ENCODE measurements at regions not wholly inside any gene's neighbourhood (a gene's known extent, or its start where the extent isn't known, plus 50 kb on each side); places are given as distances from the start of the nearest gene placed in this dataset.

DNA sequence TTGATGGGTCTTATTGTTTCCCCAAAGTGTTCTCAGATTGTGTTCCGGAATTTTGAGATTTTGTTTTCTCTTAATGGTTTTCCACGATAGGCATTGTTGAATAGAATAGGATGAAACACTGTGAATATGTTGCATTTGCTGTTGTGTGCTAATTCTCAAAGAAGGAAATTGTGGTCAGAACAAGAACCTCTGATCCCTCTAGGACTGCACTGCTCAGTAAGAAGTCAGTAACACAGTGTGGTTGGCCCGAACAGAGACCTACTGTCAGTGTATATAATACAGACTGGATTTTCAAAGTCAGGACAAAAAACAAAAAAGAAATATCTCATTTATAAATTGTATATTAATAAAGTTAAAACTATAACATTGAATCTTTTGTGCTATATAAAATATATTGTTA is 494.8 kb downstream of the MAT2B start:
- H3K9me3 Mint-ChIP-seq, result peaks cover 3% of the 10 kb centered on the region
- H3K27me3 Mint-ChIP-seq, result no peaks in the 10 kb centered on the region
- H3K36me3 Mint-ChIP-seq (ENCODE audit: low read depth), result no peaks in the 10 kb centered on the region
- H3K27ac Mint-ChIP-seq, result no peak overlapping the region
- CTCF ChIA-PET, result no interaction called here
- DNase-seq, result no peak
- no peak for ATAC-seq
- intact Hi-C loops (cut with micrococcal nuclease), result no loop called here
- TF ChIP-seq, protein P1, sequence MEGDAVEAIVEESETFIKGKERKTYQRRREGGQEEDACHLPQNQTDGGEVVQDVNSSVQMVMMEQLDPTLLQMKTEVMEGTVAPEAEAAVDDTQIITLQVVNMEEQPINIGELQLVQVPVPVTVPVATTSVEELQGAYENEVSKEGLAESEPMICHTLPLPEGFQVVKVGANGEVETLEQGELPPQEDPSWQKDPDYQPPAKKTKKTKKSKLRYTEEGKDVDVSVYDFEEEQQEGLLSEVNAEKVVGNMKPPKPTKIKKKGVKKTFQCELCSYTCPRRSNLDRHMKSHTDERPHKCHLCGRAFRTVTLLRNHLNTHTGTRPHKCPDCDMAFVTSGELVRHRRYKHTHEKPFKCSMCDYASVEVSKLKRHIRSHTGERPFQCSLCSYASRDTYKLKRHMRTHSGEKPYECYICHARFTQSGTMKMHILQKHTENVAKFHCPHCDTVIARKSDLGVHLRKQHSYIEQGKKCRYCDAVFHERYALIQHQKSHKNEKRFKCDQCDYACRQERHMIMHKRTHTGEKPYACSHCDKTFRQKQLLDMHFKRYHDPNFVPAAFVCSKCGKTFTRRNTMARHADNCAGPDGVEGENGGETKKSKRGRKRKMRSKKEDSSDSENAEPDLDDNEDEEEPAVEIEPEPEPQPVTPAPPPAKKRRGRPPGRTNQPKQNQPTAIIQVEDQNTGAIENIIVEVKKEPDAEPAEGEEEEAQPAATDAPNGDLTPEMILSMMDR (IDR thresholded peaks at IDR 0.05), result no peak
- POLR2A ChIA-PET, result no interaction called here
- H3K4me1 Mint-ChIP-seq (ENCODE audit: low read depth), result no peaks in the 10 kb centered on the region
- H3K4me3 Mint-ChIP-seq, result no peak overlapping the region

DNA sequence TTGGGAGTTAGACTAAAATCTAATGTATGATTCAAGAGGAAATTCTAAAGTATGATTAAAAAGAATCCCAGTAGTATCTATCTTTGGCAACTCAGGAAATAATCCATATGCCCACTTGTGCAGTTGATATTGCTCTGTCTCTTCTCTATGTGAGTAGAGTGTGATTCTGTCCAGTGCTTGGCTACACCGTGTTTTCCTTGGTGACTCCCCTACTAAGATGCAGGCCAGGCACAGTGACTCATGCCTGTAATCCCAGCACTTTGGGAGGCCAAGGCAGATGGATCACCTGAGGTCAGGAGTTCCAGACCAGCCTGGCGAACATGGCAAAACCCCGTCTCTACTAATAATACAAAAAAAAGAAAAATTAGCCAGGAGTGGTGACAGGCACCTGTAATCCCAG is 495.4 kb downstream of the MAT2B start:
- TF ChIP-seq, protein P1 (IDR thresholded peaks at IDR 0.05), result no peak
- DNase-seq (no peak), ATAC-seq (no peak)
- intact Hi-C loops (cut with micrococcal nuclease), result no loop called here
- H3K36me3 Mint-ChIP-seq (ENCODE audit: low read depth), result no peaks in the 10 kb centered on the region
- no peak overlapping the region for H3K27ac Mint-ChIP-seq
- ChIA-PET CTCF (no interaction called here), POLR2A (no interaction called here)
- peaks cover 3% of the 10 kb centered on the region for H3K9me3 Mint-ChIP-seq
- no peaks in the 10 kb centered on the region for H3K4me1 Mint-ChIP-seq (ENCODE audit: low read depth)
- H3K4me3 Mint-ChIP-seq, result no peak overlapping the region
- no peaks in the 10 kb centered on the region for H3K27me3 Mint-ChIP-seq

DNA sequence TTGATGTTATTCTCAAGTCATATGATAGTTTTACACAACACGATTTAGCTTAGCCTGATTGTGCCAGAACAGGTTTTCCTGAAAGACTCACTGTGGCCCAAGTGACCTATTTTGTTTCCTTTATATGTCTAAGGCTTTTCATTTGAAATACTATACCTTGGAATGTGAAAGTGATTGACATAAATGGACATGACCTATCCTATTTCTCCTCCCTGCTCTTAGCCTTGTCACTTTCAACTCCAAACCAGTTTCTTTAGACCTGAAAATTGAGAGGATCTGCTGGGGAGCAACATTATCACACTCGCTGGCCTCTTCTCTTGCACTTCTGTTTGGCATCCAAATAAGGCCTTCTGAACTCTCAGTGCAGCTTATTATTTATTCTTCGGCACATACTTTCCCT is 496.8 kb downstream of the MAT2B start:
- Mint-ChIP-seq H3K27ac (no peak overlapping the region), H3K36me3 (ENCODE audit: low read depth) (no peaks in the 10 kb centered on the region), H3K4me3 (no peak overlapping the region), H3K27me3 (no peaks in the 10 kb centered on the region), H3K4me1 (ENCODE audit: low read depth) (no peaks in the 10 kb centered on the region), H3K9me3 (peaks cover 4% of the 10 kb centered on the region)
- no peak for DNase-seq
- TF ChIP-seq, protein P1 (IDR thresholded peaks at IDR 0.05), result no peak
- intact Hi-C loops (cut with micrococcal nuclease), result no loop called here
- POLR2A ChIA-PET, result no interaction called here
- no peak for ATAC-seq
- CTCF ChIA-PET, result interaction anchor here (1.1 kb wide), 1 partner anchor 10 kb away, joined by 4 read pairs; no protein-coding TSS in a partner anchor

DNA sequence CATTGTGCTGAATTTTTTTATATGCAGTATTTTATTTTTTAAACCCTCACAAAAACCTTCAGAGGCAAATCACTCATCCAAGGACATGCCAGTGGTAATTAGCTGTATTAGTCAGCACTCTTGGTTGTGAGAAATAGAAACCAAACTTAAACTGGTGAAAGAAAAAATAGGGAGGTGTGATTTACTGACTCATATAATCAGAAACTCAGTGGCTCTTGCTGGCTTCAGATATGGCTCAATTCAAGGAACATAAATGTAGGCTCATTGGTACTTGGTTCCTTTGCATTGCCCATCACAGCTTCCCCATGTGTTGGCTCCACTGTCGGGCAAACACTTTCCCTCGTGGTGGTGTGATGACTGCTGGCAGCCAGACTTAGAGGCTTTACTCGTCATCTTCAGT is 497.2 kb downstream of the MAT2B start:
- TF ChIP-seq, protein P1 (IDR thresholded peaks at IDR 0.05), result no peak
- Mint-ChIP-seq H3K4me3 (no peak overlapping the region), H3K27ac (no peak overlapping the region), H3K4me1 (ENCODE audit: low read depth) (no peaks in the 10 kb centered on the region), H3K9me3 (peaks cover 3% of the 10 kb centered on the region), H3K36me3 (ENCODE audit: low read depth) (no peaks in the 10 kb centered on the region), H3K27me3 (no peaks in the 10 kb centered on the region)
- DNase-seq, result no peak
- no peak for ATAC-seq
- intact Hi-C loops (cut with micrococcal nuclease), result no loop called here
- POLR2A ChIA-PET, result no interaction called here
- CTCF ChIA-PET, result interaction anchor here (1.1 kb wide), 1 partner anchor 10 kb away, joined by 4 read pairs; no protein-coding TSS in a partner anchor

DNA sequence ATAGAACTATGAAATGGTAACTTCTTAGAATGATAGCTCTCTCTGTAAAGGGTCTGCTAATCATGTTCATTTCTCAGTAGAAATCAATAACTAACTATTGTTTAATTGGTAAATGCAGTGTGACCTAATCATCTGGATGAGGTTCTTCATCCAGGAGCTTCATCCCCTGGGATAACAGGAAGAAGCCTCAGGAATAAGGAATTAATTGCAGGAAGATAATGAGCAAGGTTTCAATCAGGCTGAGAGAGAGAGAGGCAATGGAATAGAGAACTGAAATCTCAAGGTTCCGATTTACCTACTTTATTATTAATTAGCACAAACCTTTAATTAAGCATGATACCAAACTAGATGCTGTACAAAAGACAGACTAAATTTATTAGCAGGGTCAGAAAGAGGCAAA is 499.7 kb downstream of the MAT2B start:
- Mint-ChIP-seq H3K4me3 (no peak overlapping the region), H3K36me3 (ENCODE audit: low read depth) (no peaks in the 10 kb centered on the region), H3K4me1 (ENCODE audit: low read depth) (no peaks in the 10 kb centered on the region), H3K9me3 (peaks cover 2% of the 10 kb centered on the region), H3K27me3 (no peaks in the 10 kb centered on the region), H3K27ac (no peak overlapping the region)
- no peak for ATAC-seq
- TF ChIP-seq, protein P1 (IDR thresholded peaks at IDR 0.05), result no peak
- intact Hi-C loops (cut with micrococcal nuclease), result no loop called here
- no peak for DNase-seq
- POLR2A ChIA-PET, result no interaction called here
- CTCF ChIA-PET, result interaction anchor here (0.8 kb wide), 1 partner anchor 8 kb away, joined by 3 read pairs; no protein-coding TSS in a partner anchor

Data from activated CD8-positive, alpha-beta T cell treated with anti-CD3 and anti-CD28 coated beads for 36 hours (primary cell).